Transverse colon (tissue), 4 donors: ENCODE measurements at regions not wholly inside any gene's neighbourhood (a gene's known extent, or its start where the extent isn't known, plus 50 kb on each side); places are given as distances from the start of the nearest gene placed in this dataset.
A peak's percentile ranks its signal among the peaks of the same experiment; 100 is the strongest.

Source experiments
- DNase-seq: peaks from one replicate; pipeline ENCODE4 v3.0.0-alpha.2; 2019
- H3K27ac ChIP-seq, 4 donors: fragments of 200-600 bp; sonication (generic); 2 replicates each; pipeline ENCODE4 v1.5.1; 2016 to 2018; ENCODE audit warnings: inconsistent platforms in 4 of 4
- H3K27me3 ChIP-seq: fragments of 200-600 bp; sonication (generic); 2 replicates; pipeline ENCODE4 v1.5.1; 2017; ENCODE audit warnings: inconsistent platforms
- H3K36me3 ChIP-seq, 4 donors: fragments of 200-600 bp; sonication (generic); 2 replicates each; pipeline ENCODE4 v1.5.1; 2017 to 2019; ENCODE audit warnings: inconsistent platforms in 4 of 4
- H3K4me1 ChIP-seq, 4 donors: fragments of 200-600 bp; sonication (generic); 2 replicates each; pipeline ENCODE4 v1.5.1; 2017 to 2020; ENCODE audit warnings: inconsistent platforms in 4 of 4
- H3K4me3 ChIP-seq, 4 donors: fragments of 200-600 bp; sonication (generic); 1 replicate in 1 of 4; 2 replicates in 3 of 4; pipeline versions ENCODE4 v1.5.1 to v1.6.1; 2017 to 2019; ENCODE audit warnings: inconsistent platforms in 4 of 4
- H3K9me3 ChIP-seq, 2 donors: fragments of 200-600 bp; sonication (generic); 2 replicates each; pipeline ENCODE4 v1.5.1; 2017 to 2019; ENCODE audit warnings: inconsistent platforms in 2 of 2
- CTCF ChIP-seq, 5 experiments: fragments of 200-600 bp in 3 of 5; fragments of 450-650 bp in 2 of 5; sonication (generic) in 3 of 5; IDR thresholded peaks; 1 replicate in 2 of 5; 2 replicates in 3 of 5; pipeline ENCODE4 v1.5.1; 2016 to 2017; ENCODE audit warnings: antibody characterized with exemption in 5 of 5, inconsistent platforms in 3 of 5, mild to moderate bottlenecking in 2 of 5, moderate library complexity in 1 of 5
- EP300 ChIP-seq: sonication (generic); formaldehyde crosslinking; IDR thresholded peaks from one replicate; pipeline ENCODE4 v1.6.1; 2017; ENCODE audit warnings: antibody characterized with exemption, low read depth
- POLR2A ChIP-seq: fragments of 450-650 bp; IDR thresholded peaks from one replicate; pipeline ENCODE4 v1.6.1; 2016; ENCODE audit warnings: antibody characterized with exemption, mild to moderate bottlenecking, moderate library complexity
- POLR2AphosphoS5 ChIP-seq, 3 donors: sonication (generic); formaldehyde crosslinking; IDR thresholded peaks; one replicate each; pipeline ENCODE4 v1.6.1; 2016; ENCODE audit warnings: antibody characterized with exemption in 3 of 3
- WGBS, 2 donors: methylation state at CpG; one replicate each; pipeline ENCODE4 v1.1.5; 2018; ENCODE audit warnings: low coverage in 1 of 2; 5-methylcytosine and 5-hydroxymethylcytosine counted together
- in situ Hi-C, 4 donors: fragments of 200-750 bp; cut with MboI; loops; one replicate each; pipeline versions ENCODE4 v1.15.0 to v1.15.1; 2017; ENCODE audit warnings: low sequenced_read_pairs in 3 of 4, low pct_ligation_motif_present in 1 of 4, low pct_unique_long_range_greater_than_20kb in 1 of 4
- intact Hi-C: fragments of 100-400 bp; cut with DNase I; formaldehyde crosslinking; loops from one replicate; pipeline ENCODE4 v1.15.1; 2023; ENCODE audit warnings: low total_unique reads

GRCh38 chr3:193974671-193975535, 161.0 kb upstream of the HES1 start:
- in situ Hi-C loops, result loop anchor here in 3 of 4 donors (25.0 kb wide), 2 partner anchors 188 to 337 kb away; no protein-coding TSS in a partner anchor
- intact Hi-C loops, result no loop called here
- Histone ChIP-seq H3K27ac (peak overlapping the region in 1 of 4 donors; percentile 26), H3K4me3 (no peak overlapping the region), H3K27me3 (no peaks in the 10 kb centered on the region), H3K36me3 (no peaks in the 10 kb centered on the region), H3K9me3 (no peaks in the 10 kb centered on the region), H3K4me1 (peaks cover 4 to 41% (median 22%) of the 10 kb centered on the region in 4 donors)
- DNase-seq, result no peak
- TF ChIP-seq POLR2AphosphoS5 (IDR thresholded peaks at IDR 0.05) (no peak), CTCF (IDR thresholded peaks at IDR 0.05) (no peak), POLR2A (no peak), EP300 (no peak)
- 24 to 67% methylated on average over 8 to 22 of the region's 22 CpGs for WGBS, 2 donors

- DNase-seq, result no peak
- H3K4me3 ChIP-seq, result no peak overlapping the region
- no peak for TF ChIP-seq POLR2AphosphoS5 (IDR thresholded peaks at IDR 0.05)
- no peak for TF ChIP-seq EP300
- TF ChIP-seq CTCF (IDR thresholded peaks at IDR 0.05), result no peak
- no peak for TF ChIP-seq POLR2A
- intact Hi-C loops, result no loop called here
- WGBS, 2 donors, result 70 to 79% methylated on average over 3 to 5 of the region's 5 CpGs
- H3K27ac ChIP-seq, result no peak overlapping the region
- no peaks in the 10 kb centered on the region for H3K9me3 ChIP-seq
- H3K27me3 ChIP-seq, result no peaks in the 10 kb centered on the region
- H3K4me1 ChIP-seq, result peaks cover 0 to 28% (median 12%) of the 10 kb centered on the region in 4 donors
- in situ Hi-C loops, result loop anchor here in 2 of 4 donors (25.0 kb wide), 2 partner anchors 190 to 335 kb away; no protein-coding TSS in a partner anchor
- no peaks in the 10 kb centered on the region for H3K36me3 ChIP-seq
Observed at GRCh38 chr3:193977622-193978021, 158.3 kb upstream of the HES1 start.

- in situ Hi-C loops (loop anchor here in 2 of 4 donors (25.0 kb wide), 2 partner anchors 191 to 334 kb away; no protein-coding TSS in a partner anchor), intact Hi-C loops (no loop called here)
- 96 to 100% methylated on average over 2 to 7 of the region's 8 CpGs for WGBS, 2 donors
Observed at GRCh38 chr3:193978030-193978429, 157.9 kb upstream of the HES1 start.

More at GRCh38 chr3:193978030-193978429, 157.9 kb upstream of the HES1 start:
- Histone ChIP-seq H3K4me1 (peaks cover 0 to 32% (median 16%) of the 10 kb centered on the region in 4 donors), H3K9me3 (no peaks in the 10 kb centered on the region), H3K4me3 (no peak overlapping the region), H3K27ac (no peak overlapping the region), H3K27me3 (no peaks in the 10 kb centered on the region), H3K36me3 (no peaks in the 10 kb centered on the region)
- no peak for TF ChIP-seq POLR2AphosphoS5 (IDR thresholded peaks at IDR 0.05)
- TF ChIP-seq POLR2A, result no peak
- no peak for TF ChIP-seq EP300
- TF ChIP-seq CTCF (IDR thresholded peaks at IDR 0.05), result no peak
- no peak for DNase-seq
